HG03460 (cell line): ENCODE measurements at regions not wholly inside any gene's neighbourhood (a gene's known extent, or its start where the extent isn't known, plus 50 kb on each side); places are given as distances from the start of the nearest gene placed in this dataset.

Experiments used
- ATAC-seq: cut with Tn5 transposase; IDR thresholded peaks from one replicate; pipeline ENCODE4 v1.9.1; 2021; ENCODE audit not compliant: unreplicated experiment

DNA sequence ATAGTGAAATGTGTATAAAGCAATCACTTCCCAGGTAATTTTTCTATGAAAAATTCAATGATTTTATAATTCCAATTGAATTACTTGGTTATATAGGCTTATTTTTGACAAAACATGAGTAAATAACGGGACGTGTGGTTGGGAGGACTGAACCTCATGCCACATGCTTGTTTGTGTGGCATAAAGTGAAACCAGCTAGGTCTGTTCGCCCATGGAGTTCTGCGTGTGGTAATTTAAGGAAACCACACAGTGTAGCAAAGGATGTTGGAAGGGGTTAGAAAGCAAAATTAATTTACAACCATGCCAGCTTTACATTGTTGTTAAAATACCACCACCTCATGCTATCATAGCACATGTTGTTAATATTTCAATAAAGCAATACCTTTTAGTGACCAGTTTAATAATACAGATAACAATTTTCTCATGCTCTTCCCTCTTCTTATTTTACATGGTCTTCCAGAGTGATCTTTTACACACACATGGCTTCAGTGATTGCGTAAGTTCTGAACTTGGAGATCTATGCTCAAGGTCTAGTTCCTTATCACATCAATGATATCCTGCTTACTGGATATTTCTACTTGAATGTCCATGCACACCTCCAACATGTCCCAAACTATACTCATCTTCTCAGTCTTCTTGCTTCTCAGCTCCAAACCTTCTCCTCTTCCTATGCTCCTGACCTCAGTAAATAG, 156.4 kb upstream of the ITGA4 start:
- ATAC-seq = no peak

DNA sequence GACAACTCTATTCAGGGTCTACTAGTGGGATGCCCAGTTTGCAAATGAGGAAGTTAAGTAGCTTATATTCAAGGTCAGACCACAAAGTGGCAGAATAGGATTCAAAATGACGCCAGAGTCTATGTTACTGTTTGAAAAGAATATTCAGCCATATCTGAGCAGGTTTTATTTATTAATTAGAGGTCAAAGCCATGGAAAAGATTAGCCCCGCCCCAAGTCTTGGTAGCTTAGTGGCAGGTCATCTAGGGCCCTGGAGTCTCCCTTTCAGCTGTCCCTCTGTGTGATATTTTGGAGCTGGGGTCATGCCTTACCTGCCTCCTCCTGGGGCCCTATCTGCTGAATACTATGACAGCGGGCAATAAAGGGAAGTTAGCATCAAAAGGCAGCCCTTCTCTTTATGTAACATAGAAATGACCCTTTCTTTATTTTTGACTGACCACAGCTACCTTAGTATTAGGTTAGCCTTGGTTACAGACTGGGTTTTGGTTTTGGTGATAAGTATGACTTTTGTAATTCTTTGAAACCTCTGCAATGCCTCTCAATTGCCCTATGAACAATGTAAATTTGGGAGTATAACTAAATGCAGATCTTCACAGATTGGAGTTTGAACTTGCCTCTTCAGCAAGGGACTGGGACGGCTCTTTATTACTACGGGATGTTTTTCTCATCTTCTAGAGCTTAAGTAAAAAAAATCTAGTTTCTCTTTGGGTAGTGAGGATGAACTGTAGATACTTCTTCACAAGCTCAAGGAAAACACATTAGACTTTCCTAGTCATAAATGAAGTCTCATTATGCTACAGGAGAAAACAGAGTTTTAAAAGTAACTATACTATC, 153.0 kb upstream of the ITGA4 start:
- peak; percentile 38 for ATAC-seq

DNA sequence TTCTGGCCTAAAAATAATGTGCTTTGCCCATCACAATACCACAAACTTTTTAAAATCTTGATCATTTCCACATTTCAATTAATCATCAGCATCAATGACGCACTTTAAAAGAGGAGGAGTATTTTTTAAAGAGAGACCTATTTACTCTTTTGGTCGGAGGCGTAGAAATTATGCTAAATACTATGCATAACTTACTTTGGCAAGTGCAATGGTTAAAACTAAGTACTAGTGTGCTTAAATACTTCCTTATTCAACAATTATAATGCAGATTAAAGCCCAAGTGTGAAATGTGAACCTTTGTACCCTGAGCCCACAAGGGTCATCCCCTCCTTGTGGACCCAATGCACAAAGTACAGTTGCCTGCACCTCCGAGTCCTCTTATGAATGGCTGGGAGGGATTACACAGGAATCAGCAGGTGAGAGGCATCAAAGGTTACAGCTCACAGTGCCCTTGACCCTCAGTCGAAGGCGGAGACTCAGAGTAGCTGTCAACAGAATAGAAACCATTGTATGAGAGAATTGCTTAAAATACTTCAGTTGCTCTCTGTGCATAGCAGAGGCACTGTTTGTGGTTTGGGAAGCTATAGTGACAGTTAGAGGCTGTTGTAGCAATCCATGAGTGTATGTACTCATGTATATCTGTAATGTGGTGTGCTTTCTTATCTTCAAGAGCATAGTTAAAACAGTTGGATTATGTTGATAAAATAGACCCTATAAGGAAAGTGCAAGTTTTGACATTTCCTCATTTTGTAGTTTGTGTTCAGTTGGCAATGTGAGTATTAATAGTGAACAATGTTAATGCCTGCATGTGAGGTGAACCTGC, 151.7 kb upstream of the ITGA4 start:
- peak; percentile 85 for ATAC-seq

DNA sequence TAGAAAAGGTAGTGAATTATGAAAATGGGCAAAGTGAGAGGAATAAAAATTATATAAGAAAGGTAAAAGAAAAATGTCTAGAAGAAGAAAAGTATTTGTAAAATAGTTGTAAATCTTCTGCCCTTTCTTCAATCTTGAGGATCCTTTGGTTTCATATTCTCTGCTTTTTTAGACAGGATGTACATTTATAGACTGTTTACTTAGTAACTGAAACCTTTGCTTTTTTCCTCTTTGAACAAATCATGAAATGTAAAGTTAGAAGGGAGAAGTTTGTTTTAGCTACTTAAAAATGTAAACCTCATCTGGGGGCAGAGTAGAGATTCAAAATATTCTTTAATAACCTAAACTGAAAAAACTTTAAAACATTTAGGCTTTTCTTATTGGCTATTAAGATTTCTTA, 150.4 kb upstream of the ITGA4 start:
- no peak for ATAC-seq

DNA sequence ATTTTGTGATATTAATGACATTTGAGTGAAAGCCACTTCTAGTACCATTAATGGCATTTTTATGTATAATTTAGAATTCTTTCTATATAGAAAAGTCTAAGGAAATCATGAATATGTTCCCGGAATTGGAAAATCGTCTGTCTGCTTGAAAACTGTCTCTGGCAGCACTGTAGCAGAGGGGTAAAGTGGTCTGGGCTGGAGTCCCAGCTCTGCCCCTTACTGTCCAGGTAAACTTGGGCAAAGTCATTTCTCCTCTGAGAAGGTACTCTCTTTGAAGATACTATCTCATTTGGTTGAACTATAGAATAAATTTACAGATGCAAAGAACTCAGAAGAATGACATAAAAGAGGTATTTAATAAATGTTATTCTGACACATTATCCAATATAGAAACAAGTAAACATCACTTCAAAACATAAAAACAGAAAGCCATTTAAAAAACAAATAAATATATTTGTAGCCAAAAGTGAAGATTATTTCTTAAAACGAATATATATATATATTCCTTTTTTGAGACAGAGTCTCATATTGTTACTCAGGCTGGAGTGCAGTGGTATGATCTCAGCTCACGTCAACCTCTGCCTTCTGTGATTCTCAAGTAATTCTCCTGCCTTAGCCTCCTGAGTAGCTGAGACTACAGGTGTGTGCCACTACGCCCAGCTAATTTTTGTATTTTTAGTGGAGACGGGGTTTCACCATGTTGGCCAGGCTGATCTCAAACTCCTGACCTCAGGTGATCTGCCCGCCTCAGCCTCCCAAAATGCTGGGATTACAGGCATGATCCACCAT, 149.8 kb upstream of the ITGA4 start:
- ATAC-seq = no peak

DNA sequence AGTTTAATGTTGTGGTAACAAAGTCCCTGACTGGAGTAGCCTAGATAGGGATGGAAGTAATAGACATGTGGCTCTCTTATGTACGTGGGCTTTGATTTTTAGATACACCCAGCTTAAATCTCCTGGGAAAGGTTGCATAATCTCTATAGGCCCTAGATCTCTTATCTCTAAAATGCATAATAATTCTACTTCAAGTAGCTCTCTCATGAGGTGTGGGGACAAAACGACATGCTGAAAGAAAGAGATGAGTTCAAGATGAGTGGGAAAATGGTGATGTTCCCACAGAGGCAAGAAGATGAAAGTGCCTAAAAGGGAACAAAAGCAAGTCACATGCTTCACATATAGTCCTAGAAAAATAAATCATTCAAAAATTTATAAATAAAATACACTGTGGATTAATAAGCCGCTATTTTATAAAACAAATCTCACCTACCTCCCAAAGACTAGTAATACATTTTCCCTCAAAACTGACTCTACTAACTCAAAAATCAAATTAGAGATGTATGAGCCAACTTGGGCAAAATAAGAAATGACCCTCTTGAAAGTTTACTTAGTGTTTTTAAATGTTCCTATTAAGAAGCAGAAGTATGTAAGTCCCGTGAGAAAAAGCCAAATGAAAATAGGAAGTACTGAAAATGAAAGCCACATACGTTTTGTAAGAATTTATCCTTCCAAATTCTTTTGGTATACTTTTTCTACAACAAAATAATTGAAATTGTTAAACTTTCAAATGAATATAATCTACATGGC, 148.2 kb upstream of the ITGA4 start:
- no peak for ATAC-seq

DNA sequence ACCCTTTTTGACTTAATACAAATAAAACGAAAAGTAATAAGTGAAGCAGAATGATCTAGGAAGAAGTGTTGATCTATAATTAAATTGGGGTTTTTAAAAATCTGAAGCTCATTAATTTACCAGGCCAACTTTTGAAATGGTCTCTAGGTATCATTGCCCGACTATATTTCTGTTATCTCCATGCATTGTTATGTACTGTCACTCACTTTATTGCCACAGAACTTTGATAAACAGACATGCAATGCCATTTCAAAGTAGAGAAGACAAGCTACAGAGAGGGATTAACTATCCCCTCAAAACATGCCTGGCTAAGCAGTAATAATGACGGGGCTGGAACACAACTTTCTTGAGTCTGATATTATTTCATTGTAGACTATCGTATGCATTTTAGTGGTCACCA, 147.6 kb upstream of the ITGA4 start:
- no peak for ATAC-seq

DNA sequence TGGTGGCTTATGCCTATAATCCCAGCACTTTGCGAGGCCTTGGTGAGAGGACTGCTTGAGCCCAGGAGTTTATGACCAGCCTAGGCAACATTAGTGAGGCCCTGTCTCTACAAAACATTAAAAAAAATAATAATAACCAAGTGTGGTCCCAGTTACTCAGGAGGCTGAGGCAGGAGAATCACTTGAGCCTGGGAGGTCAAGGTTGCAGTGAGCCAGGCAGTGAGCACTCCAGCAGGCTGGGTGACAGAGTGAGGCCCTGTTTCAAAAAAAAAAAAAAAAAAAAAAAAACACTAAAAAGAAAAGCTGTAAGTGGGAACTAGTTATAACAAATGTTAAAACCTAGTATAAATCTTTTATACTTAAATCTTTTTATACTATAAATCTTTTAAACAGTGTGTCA, 146.2 kb upstream of the ITGA4 start:
- ATAC-seq = no peak

DNA sequence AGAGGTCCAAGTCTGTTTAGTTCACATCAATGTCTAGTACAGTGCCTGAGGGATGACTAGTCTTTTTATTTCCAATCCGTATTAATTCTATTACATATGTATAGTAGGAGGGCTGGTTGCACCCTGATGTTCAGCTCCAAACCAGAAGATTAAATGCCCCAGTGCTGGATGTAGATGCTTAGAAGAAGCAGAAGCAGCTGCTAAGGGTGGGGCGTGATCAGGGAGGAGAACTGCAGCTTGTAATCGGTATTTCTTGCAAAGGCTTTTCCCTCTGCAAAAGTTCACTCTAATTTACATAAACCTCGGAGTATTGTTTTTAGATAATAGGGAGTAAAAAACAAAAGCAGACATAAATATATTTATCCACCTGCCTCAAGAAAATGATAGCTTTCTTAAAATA, 145.3 kb upstream of the ITGA4 start:
- peak; percentile 18 for ATAC-seq

DNA sequence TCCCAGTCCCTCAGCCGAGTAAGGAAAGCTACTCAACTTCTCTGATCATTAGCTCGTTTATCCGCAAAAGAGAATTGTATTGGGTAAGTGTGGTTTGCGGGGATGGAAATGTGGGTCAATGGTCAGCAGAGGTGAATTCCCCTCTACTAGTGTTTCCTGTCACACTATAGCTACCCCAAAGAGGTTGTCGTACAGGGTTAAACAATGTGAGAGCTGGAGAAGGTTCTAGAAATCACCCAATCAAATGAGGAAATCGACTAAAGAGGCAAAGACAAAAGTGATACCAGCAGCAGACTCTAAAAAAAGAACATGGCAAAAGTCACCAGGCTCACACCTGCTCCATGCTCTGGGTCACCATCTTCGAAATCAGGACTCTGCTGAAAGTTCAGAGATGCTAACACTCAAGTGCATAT, 144.7 kb upstream of the ITGA4 start:
- peak; percentile 84 for ATAC-seq

DNA sequence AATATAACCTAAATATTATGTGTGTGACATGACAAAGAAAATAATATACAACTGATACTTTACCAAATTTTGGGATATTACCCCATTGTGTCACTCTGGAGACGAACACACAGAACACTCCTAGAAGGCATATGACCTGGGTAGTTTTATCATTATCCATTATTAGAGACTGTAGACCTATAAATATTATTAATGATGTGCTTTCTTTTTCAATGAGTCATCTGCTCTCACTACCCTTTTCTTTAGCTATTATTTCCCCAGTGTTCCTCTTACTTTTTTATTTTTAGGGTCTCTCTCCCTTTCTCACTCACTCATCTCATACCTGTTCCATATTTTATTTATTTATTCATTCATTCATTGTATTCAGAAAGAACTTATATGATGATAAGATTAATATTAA, 143.3 kb upstream of the ITGA4 start:
- ATAC-seq = no peak

DNA sequence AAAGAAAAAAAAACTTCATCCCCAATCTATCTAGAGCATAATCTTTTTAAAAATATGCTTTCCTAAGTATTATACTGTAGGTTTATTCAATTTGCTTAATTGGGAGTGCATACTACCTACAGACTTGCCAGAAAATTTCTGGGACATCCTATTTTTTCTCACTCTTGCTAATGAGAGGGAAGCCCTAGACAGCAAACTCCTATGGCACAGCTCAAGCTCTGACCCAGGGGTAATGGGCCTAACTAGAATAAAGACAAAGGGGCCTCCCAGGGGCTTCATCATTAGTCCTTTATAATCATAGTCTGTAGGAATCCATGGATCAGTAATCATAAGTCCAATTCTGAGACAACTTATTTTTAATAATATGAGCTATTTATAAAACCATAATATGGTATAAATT, 142.6 kb upstream of the ITGA4 start:
- no peak for ATAC-seq

DNA sequence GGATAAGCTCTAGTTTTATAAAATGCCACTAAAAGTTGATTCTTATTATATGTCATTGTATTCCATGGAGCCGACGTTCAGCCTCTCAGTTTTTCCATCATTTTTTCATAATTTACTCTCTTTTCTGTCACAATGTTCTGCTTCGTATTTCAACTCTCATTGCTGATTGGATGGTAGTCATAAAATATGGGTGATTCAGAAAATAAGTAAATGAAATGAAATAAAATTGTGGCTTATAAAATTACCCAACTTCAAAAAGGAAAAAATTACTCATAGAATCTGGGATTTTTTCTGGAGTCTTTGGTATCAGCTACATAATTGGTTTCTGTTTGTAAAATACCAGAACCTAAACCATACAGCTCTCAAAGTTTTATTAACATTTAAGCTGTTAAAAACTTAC, 139.7 kb upstream of the ITGA4 start:
- ATAC-seq = no peak

DNA sequence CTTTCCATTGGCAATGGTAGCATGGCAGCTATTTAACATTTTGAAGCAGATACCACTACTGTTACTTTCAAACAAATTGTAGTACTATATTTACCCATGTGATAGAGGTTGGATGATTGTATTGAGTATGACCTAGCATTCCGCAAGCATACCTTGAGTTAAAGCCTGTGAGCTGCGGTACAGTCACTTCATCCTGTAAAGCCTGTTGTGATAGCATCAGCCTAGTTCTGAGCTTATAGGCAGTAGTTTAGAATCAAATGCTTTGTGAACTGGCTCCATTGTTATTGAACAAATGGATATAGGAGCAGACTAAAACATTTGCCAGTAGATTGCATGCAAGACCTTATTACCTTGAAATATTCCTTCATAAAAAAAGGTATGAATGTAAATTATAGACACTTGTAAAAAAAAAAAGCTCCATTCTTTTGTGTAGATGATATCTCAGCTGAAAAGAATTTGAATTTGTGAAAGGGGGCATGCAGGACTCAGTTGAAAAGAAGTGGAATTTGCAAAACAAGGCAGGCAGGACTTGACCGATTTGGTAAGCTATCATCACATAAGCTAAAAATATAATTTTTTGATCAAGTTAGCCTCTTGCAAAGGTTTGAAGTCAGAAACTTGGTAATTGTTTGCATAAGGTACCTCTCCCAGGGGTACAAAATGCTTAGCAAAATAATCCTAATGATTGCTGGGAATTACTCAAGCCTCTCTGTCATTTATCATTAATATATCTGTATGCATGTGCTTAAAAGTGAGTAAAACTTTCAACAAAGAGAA, 138.5 kb upstream of the ITGA4 start:
- ATAC-seq = no peak

DNA sequence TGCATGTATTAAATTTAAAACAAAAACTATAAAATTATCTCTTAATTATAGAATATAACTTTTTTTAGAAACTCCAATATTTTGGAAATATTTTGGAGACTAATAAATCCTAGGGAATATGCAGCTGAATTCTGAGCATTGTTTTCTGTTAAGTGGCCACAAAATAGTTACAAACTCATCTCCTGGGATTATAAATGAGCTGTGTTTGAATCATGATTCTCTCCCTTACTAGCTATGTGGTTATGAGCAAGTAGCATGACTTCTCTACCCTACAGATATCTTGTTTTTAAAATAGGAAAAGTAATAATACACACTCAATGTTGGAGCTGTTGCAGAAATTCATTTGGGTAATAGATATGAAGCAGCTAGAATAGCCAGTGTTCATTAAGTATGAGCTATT, 137.9 kb upstream of the ITGA4 start:
- no peak for ATAC-seq

DNA sequence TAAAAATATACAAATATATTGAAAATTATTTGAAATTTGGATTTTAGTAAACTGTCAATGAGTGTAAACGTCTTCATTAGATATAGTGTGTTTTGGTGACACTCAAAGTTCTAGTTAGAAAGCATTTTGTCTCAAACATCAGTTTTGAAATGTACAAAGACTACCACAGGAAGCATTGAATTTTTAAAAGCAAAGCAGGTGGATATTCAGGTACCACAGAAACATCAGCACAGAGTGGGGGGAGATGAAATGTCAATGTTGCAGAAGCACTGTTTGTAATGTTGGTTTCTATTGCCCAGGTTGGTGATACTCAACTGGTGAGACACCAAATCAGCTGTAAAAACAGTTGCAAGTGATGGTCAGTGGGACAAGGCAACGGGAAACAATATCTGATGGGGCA, 136.5 kb upstream of the ITGA4 start:
- ATAC-seq = no peak

DNA sequence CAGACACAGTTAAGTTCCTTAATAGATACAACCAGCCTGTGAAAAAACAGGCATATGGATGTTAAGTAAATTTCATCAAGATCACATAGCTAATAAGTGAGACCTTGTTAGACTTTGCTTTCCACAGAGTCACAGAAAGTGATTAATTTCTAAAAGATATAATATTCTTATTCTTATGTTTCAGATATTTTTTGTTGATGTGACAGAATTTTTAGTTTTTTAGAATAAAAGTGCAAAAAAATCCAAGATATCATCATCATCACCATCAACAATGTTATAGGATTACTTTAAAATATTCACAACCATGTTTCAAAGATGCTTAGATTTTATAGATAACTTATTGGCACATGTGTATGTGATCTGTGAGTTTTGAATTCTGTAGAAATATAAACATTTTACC, 132.3 kb upstream of the ITGA4 start:
- no peak for ATAC-seq

DNA sequence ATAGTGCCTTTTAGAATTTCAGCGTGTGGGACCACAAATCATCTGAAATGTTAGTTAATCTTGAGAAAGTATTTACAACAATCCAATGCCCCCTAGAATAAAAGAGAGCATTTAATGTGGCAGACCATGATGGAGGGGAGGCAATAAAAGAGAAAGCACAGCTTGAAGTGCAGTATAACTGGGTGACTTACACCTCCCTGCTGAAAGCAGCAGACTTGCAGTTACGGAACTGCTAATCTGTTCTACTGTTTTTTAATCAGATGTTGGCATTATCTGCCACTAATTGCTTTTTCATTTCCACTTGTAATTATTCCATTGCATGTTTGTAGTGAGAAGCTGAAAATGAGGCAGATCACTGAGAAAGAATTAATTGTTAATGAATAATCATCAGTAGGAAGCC, 130.5 kb upstream of the ITGA4 start:
- no peak for ATAC-seq

DNA sequence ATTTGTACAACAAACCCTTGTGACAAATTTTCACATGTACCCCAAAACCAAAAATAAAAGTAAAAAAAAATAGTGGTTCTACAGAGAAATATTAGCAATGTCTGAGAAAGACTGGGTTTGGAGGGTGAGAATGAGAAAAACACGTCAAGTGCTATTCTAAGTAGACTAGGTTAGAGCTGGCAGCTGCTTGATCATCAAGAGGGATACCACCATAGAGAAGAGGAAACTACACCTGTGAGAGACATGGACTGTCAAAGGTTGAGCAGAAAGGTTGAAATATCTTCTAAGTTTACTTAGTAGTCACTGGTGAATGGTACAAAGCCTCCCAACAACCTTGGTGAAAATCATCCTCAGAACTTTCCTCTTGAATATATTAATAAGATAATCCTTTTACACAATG, 126.9 kb upstream of the ITGA4 start:
- ATAC-seq = no peak
